GM23248 (cell line): ENCODE measurements at regions not wholly inside any gene's neighbourhood (a gene's known extent, or its start where the extent isn't known, plus 50 kb on each side); places are given as distances from the start of the nearest gene placed in this dataset.

Experiments
- EZH2 ChIP-seq: fragments of 200-600 bp; sonication (generic); IDR thresholded peaks from 2 replicates; pipeline ENCODE4 v1.6.1; 2018; ENCODE audit warnings: antibody characterized with exemption, mild to moderate bottlenecking; ENCODE audit not compliant: insufficient read depth, poor library complexity, severe bottlenecking
- EZH2phosphoT487 ChIP-seq: fragments of 200-600 bp; sonication (generic); IDR thresholded peaks from 2 replicates; pipeline ENCODE4 v1.6.1; 2018; ENCODE audit warnings: antibody characterized with exemption, moderate library complexity, mild to moderate bottlenecking, low read depth; ENCODE audit not compliant: insufficient read depth

- TF ChIP-seq EZH2 (no peak), EZH2phosphoT487 (no peak)
Observed at GRCh38 chr20:50460115-50460607, 50.0 kb upstream of the PTPN1 start.
